ENCODE measurements at regions not wholly inside any gene's neighbourhood (a gene's known extent, or its start where the extent isn't known, plus 50 kb on each side); places are given as distances from the start of the nearest gene placed in this dataset.

DNA sequence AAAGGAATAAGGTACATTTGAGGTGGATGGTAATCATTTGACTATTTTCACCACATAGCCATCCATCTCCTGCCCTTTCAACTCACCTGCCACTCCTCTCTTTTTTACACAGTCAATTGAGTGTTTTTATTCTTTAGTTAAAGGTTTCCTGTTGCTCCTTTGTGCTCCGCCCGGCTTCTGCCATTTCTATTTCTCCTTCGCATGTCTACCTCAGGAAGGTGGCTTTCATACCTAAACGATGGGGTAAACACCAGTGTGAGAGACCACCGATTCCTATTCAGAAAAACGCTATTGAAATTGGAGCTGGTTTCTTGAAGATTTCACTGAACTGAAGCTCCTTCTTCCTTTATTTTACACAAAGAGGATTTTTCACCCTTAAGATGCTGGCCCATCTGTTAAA is 1628.0 kb upstream of the PIK3C3 start:
- no peak overlapping the region for H2AFZ ChIP-seq (ENCODE audit: low read depth, low read length)
- H3K9ac ChIP-seq (replicated peaks; ENCODE audit: extremely low read depth, insufficient read depth, low read length): no peak overlapping the region
- no peak overlapping the region for H3K27ac ChIP-seq (ENCODE audit: insufficient read depth, low read depth, low read length)
- dilution Hi-C loops (cut with MboI; ENCODE audit: extremely low pct_ligation_motif_present, low sequenced_read_pairs) (no loop called here), intact Hi-C loops (cut with micrococcal nuclease) (no loop called here)
- DNase-seq (ENCODE audit: low read depth, low spot score): no peak
- TF ChIP-seq EZH2 (IDR thresholded peaks at IDR 0.05; ENCODE audit: borderline replicate concordance, low read depth, low read length, severe bottlenecking) (no peak), JUN (IDR thresholded peaks at IDR 0.05; ENCODE audit: borderline replicate concordance, insufficient read depth, insufficient read length, low read depth) (no peak), POLR2AphosphoS5 (IDR thresholded peaks at IDR 0.05; ENCODE audit: insufficient read depth, low read depth, low read length) (no peak), MYC (IDR thresholded peaks at IDR 0.05; ENCODE audit: low read depth, low read length) (no peak), FOS (IDR thresholded peaks at IDR 0.05; ENCODE audit: borderline replicate concordance, insufficient read depth, low read length) (no peak), GATA2 (IDR thresholded peaks at IDR 0.05; ENCODE audit: insufficient read depth, insufficient read length, low read depth, low read length) (no peak), POLR2A (IDR thresholded peaks at IDR 0.05; ENCODE audit: low read depth, low read length) (no peak)
- TF ChIP-seq, protein P1, sequence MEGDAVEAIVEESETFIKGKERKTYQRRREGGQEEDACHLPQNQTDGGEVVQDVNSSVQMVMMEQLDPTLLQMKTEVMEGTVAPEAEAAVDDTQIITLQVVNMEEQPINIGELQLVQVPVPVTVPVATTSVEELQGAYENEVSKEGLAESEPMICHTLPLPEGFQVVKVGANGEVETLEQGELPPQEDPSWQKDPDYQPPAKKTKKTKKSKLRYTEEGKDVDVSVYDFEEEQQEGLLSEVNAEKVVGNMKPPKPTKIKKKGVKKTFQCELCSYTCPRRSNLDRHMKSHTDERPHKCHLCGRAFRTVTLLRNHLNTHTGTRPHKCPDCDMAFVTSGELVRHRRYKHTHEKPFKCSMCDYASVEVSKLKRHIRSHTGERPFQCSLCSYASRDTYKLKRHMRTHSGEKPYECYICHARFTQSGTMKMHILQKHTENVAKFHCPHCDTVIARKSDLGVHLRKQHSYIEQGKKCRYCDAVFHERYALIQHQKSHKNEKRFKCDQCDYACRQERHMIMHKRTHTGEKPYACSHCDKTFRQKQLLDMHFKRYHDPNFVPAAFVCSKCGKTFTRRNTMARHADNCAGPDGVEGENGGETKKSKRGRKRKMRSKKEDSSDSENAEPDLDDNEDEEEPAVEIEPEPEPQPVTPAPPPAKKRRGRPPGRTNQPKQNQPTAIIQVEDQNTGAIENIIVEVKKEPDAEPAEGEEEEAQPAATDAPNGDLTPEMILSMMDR (IDR thresholded peaks at IDR 0.05; ENCODE audit: extremely low read depth in 1 of 2, insufficient read depth in 1 of 2, low read depth in 1 of 2, low read length in 2 of 2): no peak
- TF ChIP-seq, protein P2, sequence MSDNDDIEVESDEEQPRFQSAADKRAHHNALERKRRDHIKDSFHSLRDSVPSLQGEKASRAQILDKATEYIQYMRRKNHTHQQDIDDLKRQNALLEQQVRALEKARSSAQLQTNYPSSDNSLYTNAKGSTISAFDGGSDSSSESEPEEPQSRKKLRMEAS (IDR thresholded peaks at IDR 0.05; ENCODE audit: insufficient read depth, insufficient read length): no peak
- H4K20me1 ChIP-seq (replicated peaks; ENCODE audit: control insufficient read depth, extremely low read depth, insufficient read depth, low read length): no peaks in the 10 kb centered on the region
- no peaks in the 10 kb centered on the region for H3K79me2 ChIP-seq (ENCODE audit: control insufficient read depth, insufficient read depth, low read length)
- FAIRE-seq: no peak
- H3K9me1 ChIP-seq (replicated peaks; ENCODE audit: control insufficient read depth, extremely low read depth, insufficient read depth, low read length): no peaks in the 10 kb centered on the region
- no peaks in the 10 kb centered on the region for H3K4me1 ChIP-seq (ENCODE audit: control insufficient read depth, extremely low read depth, insufficient read depth, low read length)
- H3K4me2 ChIP-seq (ENCODE audit: insufficient read depth, low read length): no peak overlapping the region
- no TSS peak for BruUV-seq (replicated peaks)
- POLR2A ChIA-PET: no interaction called here
- no peaks in the 10 kb centered on the region for H3K36me3 ChIP-seq (ENCODE audit: control insufficient read depth in 2 of 2, extremely low read depth in 1 of 2, insufficient read depth in 2 of 2, low read length in 2 of 2)
- CTCF ChIA-PET: no interaction called here
- no peaks in the 10 kb centered on the region for H3K27me3 ChIP-seq (ENCODE audit: control insufficient read depth in 2 of 2, insufficient read depth in 2 of 2, low read length in 2 of 2)
- H3K4me3 ChIP-seq (replicated peaks in 1 of 3; ENCODE audit: insufficient read depth in 1 of 3, low read depth in 1 of 3, low read length in 3 of 3): no peak overlapping the region
- H3K9me3 ChIP-seq (replicated peaks; ENCODE audit: control insufficient read depth, insufficient read depth, low read length): no peaks in the 10 kb centered on the region

Data from endothelial cell of umbilical vein (primary cell).